Sciatic nerve (tissue), 2 donors: ENCODE measurements at regions not wholly inside any gene's neighbourhood (a gene's known extent, or its start where the extent isn't known, plus 50 kb on each side); places are given as distances from the start of the nearest gene placed in this dataset.
"Not testable (repeated sequence)": the region's sequence is repeated elsewhere in the genome, so short reads cannot be mapped to it uniquely, and the experiment has no call there.

ENCODE experiments used
- ATAC-seq: fragments of 200-7000 bp; cut with Tn5 transposase; one replicate; pipeline ENCODE4 v1.9.1; 2020; ENCODE audit warnings: mild to moderate bottlenecking, moderate library complexity
- DNase-seq: peaks from one replicate; pipeline ENCODE4 v3.0.0-alpha.2; 2020; ENCODE audit warnings: low spot score
- intact Hi-C: fragments of 100-400 bp; cut with DNase I; formaldehyde crosslinking; loops from one replicate; pipeline ENCODE4 v1.14.2; 2022
- donor health status: DM: no; HTN: no; CAD: no.
- donor health status: DM: no; HTN: no; CAD: no.

DNA sequence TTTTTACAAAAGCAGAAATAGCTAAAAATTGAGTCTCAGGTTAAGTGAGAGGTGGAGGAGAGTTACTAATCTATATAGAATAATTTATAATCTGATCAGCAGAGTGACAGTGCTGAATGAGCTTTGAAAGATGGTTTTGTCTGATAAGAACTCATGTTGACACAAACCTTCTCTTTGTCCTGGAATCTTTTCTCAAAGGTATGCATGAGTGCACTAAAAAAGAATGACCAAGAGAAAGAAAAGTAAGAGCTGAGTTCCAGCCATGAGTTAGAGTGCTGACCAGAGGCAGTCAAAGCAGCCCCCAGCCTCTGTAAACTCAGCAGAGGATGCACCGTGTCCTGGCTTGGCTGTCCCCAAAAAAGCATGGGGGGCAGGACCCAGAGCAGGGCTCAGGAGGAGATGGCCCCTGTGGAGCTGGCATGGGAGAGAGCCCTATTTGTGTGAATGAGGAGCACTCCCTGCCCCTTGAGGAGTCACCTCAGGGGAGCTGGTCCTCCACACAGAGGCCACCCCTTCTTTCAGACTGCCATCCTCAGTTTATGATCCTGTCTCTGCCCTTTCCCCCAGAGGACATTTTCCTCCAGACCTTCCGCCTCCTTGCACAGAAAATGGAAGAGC, 129.8 kb downstream of the SEC23A start:
- no peak for ATAC-seq
- DNase-seq = no peak
- intact Hi-C loops = no loop called here

DNA sequence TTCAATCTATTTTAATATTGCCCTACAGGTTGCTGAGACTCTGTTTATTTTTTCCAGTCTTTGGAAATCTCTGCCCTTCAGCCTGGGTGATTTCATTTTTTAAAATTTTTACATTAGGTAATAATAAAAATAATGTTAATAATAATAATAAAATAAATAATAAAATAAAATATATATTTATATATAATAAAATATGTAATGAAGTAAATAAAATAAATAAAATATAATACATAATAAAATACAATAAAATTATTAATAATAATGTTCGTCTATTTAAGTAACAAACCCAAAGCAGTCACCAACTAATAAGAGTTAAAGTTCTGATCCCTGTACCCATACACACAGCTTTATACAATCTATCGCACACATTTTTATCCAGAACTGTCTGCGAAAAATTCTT, 130.5 kb downstream of the SEC23A start:
- DNase-seq = no peak
- no peak for ATAC-seq
- intact Hi-C loops = no loop called here

DNA sequence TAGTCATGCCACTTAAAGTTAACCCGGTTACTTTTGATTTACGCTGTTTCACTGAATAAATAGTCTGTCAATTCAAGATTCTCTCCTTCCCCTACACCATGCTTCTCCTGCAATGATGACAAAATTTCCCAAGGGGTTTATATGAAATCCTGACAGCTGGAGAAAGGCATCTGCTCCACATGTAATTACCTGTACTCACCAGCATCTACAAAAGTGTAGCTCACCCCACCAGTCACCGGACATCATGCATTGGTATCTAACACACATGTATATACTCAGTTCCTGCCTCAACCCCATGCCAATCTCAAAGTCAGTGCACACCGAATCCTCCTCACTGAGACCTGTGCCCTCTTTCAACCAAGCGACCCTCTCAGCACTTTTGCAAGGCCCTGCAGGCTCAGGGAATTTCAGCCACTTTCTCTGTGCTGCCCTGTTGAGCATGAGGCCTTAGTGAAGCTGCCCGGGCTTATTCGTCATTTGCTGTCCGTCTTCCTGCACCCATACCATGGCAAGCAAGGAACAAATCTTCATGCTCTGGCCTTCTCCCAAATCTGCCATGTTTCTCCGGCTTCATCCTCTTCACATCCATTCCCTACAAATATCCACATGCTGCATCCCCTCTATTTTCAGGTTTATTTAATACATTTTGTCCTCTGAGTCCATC, 131.6 kb downstream of the SEC23A start:
- ATAC-seq (no peak), DNase-seq (no peak)
- intact Hi-C loops = no loop called here

DNA sequence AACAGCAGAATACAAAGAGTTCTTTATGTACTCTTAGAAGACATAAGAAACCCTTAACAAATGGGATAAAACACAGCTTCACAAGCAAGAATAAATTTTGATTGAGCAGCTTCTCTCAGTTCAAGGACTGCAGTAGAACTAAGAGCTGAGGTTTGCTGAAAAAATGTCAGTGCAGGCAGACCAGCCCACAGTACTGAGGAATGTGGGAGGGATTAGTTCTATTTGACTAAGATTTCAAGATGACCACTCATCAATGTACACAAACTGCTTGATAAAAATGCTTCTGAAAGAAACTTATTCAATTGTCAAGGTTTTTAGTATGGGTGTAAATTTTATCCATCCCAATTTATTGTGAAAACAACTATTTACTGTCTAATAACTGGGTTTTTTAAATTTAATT, 138.4 kb downstream of the SEC23A start:
- DNase-seq (no peak), ATAC-seq (no peak)
- intact Hi-C loops = no loop called here

DNA sequence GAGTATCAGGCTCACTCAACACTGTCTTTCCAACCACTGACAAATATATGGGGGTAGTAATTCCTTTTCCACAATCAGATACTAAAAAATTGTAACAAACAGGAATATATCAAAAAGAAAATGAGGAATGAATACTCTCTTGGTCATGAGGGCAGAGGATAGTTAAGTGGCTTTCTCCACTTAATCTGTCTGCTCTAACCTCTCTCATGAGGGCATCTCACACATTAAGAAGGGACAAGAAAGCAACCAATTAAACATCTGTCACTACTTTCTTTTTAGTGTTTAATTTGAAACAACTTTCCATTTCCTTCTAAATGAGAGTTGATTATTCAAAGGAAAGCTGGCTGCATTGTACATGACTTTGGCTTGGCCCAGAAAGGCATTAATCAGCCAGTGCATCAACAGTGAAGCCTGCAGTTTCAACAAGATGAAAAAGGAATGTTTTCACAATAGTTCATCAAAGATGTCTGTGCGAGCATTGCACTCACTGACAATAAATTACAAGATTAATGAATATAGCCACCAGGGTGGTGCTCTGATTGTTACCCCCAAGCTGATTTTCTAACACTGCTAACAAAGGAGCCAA, 142.0 kb downstream of the SEC23A start:
- DNase-seq (no peak), ATAC-seq (peak; percentile 52)
- intact Hi-C loops = no loop called here

DNA sequence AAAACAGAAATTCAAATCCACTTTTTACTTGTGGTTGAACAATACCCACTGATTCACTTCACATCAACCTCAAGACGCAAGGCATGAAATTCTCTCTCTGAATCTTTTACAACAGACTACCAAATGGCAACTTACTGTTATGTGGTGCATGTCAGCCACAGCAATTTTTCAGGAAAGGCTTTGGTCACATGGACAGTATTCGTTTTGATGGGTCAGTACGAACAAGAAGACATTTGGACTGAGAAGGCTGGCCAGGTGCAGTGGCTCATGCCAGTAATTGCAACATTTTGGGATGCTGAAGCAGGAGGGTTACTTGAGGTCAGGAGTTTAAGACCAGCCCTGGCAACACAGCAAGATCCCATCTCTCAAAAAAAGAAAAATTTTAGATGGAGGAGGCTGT, 144.0 kb downstream of the SEC23A start:
- peak; percentile 31 for ATAC-seq
- no peak for DNase-seq
- intact Hi-C loops = no loop called here

DNA sequence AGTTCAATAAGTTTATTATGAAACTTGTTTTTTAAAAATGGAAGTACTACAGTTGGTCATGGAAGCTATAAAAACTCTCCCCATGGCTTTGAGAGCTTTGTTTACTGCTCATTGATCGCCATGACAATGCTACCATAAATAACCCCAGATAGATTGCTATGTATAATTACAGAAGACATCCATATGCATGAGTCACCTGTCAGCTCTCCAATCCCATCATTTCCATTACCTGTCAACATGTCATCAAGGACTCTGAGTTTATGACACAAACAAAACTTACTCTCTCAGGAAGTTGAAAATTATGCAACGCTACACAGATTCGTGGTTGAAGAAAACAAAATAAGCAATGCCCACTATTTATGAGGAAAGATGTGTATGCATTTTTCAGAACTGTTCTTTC, 144.4 kb downstream of the SEC23A start:
- intact Hi-C loops = no loop called here
- no peak for ATAC-seq
- no peak for DNase-seq

DNA sequence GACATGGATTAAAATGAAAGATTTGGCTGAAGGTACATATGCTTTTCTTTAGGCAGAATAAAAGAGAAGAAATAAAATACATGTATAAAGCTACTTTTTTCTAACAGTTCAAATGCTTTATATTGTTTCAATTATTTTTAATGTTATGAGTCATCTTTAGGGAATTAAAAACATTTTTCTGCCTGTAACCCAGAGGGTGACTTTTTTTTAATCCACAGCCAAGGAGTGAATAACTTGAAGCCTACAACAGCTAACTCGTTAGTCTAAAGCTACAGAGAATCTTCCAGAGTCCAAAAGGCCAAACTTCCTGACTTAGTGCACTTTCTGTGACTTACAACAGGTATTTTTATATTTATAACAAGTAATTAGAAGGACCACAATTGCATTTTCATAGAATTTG, 151.6 kb downstream of the SEC23A start:
- intact Hi-C loops = no loop called here
- ATAC-seq = no peak
- DNase-seq = no peak

DNA sequence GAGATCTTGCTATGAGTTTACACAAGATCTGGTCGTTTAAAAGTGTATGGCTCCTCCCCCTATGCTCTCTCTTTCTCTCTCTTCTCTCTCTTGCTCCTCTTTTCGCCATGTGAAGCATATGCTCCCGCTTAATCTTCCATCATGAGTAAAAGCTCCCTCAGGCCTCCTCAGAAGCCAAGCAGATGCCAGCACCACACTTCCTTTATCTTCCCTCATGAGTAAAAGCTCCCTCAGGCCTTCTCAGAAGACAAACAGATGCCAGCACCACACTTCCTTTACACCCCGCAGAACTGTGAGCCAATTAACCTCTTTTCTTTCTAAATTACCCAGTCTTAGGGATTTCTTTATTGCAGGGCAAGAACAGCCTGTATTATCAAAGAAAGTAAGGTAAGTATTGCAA, 152.4 kb downstream of the SEC23A start:
- intact Hi-C loops = no loop called here
- ATAC-seq (no peak), DNase-seq (no peak)

DNA sequence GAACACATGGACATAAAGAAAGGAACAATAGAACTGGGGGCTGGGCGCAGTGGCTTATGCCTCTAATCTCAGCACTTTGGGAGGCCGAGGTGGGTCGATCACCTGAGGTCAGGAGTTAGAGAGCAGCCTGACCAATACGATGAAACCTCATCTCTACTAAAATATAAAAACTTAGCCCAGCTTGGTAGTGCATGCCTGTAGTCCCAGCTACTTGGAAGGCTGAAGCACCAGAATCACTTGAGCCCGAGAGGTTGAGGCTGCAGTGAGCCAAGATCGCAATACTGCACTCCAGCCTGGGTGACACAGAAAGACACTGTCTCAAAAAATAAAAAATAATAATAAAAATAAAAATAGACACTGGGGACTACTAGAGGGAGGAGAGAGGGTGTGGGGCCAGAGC, 154.5 kb downstream of the SEC23A start:
- no peak for DNase-seq

DNA sequence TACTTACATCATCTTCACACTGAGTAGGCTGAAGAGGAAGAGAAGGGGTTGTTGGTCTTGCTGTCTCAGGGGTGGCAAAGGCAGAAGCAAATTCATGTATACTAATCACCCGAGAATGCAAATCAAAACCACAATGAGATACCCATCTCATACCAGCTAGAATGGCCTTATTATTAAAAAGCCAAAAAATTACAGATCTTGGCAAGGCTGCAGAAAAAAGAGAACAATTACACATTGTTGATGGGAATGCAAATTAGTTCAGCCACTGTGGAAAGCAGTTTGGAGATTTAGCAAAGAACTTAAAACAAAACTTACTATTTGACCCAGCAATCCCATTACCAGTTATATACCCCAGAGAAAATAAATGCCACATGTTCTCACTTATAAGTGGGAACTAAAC, 154.9 kb downstream of the SEC23A start:
- DNase-seq = no peak
- intact Hi-C loops = no loop called here
- peak; percentile 60 for ATAC-seq

More for the DNA sequence above, 154.5 kb downstream of the SEC23A start:
- intact Hi-C loops = no loop called here
- ATAC-seq = peak; percentile 63

DNA sequence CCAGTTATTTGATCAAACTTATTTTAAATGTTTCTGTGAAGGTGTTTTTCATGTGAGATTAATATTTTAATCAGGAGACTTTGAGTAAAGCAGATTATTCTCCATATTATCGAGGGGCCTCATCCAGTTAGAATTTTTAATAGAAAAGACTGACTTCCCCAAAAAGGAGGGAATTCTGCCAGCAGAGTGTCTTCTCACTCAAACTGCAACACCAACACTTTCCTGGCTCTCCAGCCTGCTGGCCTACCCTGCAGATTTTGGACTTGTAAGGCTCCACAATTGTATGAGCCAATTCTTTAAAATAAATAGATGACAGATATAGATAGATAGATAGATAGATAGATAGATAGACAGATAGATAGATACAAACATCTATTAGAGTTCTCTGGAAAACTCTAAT, 155.7 kb downstream of the SEC23A start:
- no peak for ATAC-seq

DNA sequence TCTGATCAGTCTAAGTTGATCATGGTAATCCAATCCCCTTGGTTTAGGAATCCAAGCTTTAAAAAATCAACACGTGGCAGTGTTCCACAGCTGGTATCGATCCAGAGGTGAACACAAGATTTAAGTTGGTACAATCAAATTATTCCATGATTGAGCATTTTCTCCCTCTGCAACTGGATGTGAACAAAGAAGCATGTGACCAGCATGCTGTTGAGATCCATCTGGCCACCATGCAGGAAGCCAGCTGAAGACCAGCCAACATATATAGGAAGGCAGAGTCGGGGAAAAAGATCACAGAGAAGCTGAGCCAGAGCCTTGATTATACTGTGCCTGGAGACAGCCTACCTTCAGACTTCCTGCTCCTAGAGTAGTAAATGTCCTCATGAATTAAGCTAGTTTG, 158.3 kb downstream of the SEC23A start:
- DNase-seq = no peak
- no peak for ATAC-seq
- intact Hi-C loops = no loop called here

More for the DNA sequence above, 155.7 kb downstream of the SEC23A start:
- no peak for DNase-seq
- intact Hi-C loops = no loop called here

DNA sequence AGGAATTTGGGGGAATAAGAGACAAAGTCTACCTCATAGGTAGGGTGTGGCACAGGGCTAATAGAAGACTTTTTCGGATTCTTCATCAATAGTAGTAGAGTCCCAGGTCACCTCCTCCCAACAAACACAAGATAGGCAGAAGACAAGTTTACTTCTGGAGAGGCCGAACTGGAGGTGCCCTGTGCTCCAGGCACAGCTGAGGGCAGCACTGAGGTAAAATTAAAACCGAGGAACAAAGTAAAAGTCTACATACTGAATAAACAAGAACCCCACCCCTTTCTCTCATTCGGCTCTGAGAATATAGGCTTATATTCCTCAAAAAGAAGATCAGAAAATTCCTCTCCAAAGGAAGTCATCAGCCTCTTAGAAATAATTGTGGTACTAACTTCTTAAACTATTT, 161.5 kb downstream of the SEC23A start:
- DNase-seq = no peak
- intact Hi-C loops = no loop called here
- ATAC-seq = no peak

DNA sequence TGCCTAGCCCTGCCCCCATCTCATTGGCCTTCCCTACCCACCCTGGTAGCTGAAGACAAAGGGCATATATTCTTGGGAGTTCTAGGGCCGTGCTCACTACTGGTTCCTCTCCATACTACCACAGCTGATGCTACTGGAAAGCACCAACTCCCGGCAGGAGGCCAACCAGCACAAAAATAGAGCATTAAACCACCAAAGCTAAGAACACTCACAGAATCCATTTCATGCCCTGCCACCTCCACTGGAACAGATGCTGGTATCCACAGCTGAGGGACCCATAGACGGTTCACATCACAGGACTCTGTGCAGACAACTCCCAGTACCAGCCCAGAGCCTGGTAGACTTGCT, 170.4 kb downstream of the SEC23A start:
- ATAC-seq, intact Hi-C loops, DNase-seq: not testable (repeated sequence)

DNA sequence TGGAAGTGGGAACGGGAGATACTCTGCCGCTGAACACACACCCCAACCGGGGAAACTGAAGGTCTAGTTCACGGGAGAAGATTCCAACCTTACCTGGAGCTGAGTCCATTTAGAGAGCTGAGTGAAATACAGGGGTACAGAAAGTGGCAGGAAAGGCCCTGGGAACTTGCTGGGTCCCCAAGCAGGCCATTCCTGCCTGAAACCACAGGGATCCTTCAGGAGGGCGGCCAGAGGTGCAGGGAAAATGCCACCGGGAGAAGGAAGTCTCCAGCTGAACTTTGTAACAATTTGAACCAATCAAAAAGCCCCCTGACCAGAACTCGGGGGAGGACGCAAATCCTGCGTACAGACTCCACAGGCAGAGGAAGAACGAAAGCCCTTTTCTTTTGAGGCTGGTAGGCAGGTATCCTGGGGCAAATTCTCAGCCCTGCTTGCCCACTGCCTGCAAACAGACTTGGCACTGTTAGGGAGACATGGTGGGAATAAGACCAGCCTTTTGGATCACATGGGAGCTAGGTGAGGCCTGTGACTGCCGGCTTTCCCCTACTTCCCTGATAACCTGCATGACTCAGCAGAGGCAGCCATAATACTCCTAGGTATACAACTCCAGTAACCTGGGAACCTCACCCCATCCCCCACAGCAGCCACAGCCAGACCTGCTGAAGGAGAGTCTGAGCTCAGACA, 170.9 kb downstream of the SEC23A start:
- intact Hi-C loops = no loop called here
- no peak for DNase-seq
- no peak for ATAC-seq

DNA sequence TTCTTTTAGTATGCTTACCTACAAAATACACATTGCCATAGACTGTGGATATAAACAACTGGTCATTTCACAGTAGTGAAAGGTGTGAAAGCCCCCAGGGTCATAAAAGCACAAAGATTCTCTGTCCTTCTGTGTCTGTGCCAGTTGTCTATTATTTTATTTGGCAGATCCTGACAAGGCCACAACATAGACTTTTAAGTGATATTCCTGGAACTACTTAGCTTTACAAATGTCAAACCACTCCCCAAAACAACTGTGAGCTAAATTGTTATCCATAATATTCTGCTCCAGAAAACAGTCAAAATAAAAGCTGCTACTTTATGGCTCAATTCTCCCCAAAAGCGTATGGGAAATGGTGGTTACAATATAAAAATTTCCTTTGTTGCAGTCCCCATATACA, 172.1 kb downstream of the SEC23A start:
- DNase-seq (no peak), ATAC-seq (peak; percentile 73)
- intact Hi-C loops = no loop called here

DNA sequence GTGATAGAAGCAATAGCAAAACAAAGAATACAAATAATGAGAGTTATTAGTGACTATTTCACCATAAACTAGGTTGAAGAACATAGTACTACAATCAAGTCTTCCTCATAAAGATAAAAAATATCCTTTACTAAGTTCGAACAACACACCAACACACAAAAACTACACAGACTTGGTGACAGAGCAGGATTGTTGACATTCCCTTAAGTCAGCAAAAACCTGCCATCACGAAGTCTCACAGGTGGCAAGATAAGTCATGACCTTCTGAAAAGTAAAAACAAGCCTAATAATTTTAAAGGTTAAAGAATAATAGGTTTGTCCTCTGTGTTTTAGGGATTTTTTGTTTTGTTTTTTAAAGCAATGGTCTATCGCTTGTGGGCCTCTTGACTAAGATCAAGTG, 173.0 kb downstream of the SEC23A start:
- ATAC-seq = no peak

DNA sequence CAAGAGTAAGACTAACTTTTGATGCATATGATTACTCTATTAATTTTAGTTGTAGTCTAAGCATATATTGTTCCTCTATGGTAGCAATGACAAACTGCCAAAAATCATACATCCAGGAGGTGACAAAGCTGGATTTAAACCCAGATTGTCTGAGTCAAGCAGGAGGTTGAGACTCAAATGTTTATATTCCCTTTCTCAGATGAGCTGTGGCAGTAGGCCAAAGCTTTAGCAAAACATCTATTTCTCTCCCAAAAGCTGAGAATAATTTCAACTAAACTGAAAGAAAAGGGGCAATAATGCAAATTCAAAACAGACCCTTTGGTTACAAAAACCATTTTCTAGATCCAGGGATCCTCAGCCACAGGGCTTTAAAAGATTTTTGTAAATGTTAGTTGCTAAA, 173.6 kb downstream of the SEC23A start:
- intact Hi-C loops = no loop called here
- DNase-seq (no peak), ATAC-seq (no peak)

More for the DNA sequence above, 173.0 kb downstream of the SEC23A start:
- intact Hi-C loops = no loop called here
- DNase-seq = no peak

DNA sequence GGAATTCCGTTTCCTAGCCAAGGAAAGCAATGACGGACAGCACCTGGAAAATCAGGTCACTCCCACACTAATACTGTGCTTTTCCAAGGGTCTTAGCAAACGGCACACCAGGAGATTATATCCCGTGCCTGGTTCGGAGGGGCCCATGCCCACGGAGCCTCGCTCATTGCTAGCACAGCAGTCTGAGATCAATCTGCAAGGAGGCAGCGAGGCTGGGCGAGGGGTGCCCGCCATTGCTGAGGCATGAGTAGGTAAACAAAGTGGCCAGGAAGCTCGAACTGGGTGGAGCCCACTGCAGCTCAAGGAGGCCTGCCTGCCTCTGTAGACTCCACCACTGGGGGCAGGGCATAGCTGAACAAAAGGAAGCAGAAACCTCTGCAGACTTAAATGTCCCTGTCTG, 181.1 kb downstream of the SEC23A start:
- ATAC-seq, DNase-seq, intact Hi-C loops: not testable (repeated sequence)
